ENCODE measurements at regions not wholly inside any gene's neighbourhood (a gene's known extent, or its start where the extent isn't known, plus 50 kb on each side); places are given as distances from the start of the nearest gene placed in this dataset.

GRCh38 chr14:46596236-46596635 lies 55.3 kb downstream of the RPL10L start:
- no peak for TF ChIP-seq POLR2A (IDR thresholded peaks at IDR 0.05; ENCODE audit: extremely low read depth, insufficient read length)
- no peak for TF ChIP-seq CTCF (IDR thresholded peaks at IDR 0.05; ENCODE audit: low read depth, low read length)
- TF ChIP-seq MAX (IDR thresholded peaks at IDR 0.05; ENCODE audit: low read depth, low read length), result no peak
- no peak for TF ChIP-seq MYC (IDR thresholded peaks at IDR 0.05; ENCODE audit: low read depth, low read length)
- no peak for DNase-seq (ENCODE audit: low read depth)
- H3K4me3 ChIP-seq (ENCODE audit: low read depth, low read length), result no peak overlapping the region

- no peak for DNase-seq (ENCODE audit: low read depth)
- TF ChIP-seq MAX (IDR thresholded peaks at IDR 0.05; ENCODE audit: low read depth, low read length) (no peak), POLR2A (IDR thresholded peaks at IDR 0.05; ENCODE audit: extremely low read depth, insufficient read length) (no peak), CTCF (IDR thresholded peaks at IDR 0.05; ENCODE audit: low read depth, low read length) (no peak), MYC (IDR thresholded peaks at IDR 0.05; ENCODE audit: low read depth, low read length) (no peak)
- H3K4me3 ChIP-seq (ENCODE audit: low read depth, low read length), result no peak overlapping the region
These were observed 68.8 kb downstream of the RPL10L start for GRCh38 chr14:46582826-46583225.

- no peak overlapping the region for H3K4me3 ChIP-seq (ENCODE audit: low read depth, low read length)
- no peak for TF ChIP-seq MYC (IDR thresholded peaks at IDR 0.05; ENCODE audit: low read depth, low read length)
- no peak for TF ChIP-seq POLR2A (IDR thresholded peaks at IDR 0.05; ENCODE audit: extremely low read depth, insufficient read length)
- peak; percentile 32 for TF ChIP-seq CTCF (IDR thresholded peaks at IDR 0.05; ENCODE audit: low read depth, low read length)
- no peak for TF ChIP-seq MAX (IDR thresholded peaks at IDR 0.05; ENCODE audit: low read depth, low read length)
- DNase-seq (ENCODE audit: low read depth), result peak; percentile 58
These were observed 70.4 kb downstream of the RPL10L start for GRCh38 chr14:46581036-46581671.

GRCh38 chr14:46574978-46575375 lies 76.6 kb downstream of the RPL10L start:
- DNase-seq (ENCODE audit: low read depth), result no peak
- TF ChIP-seq MAX (IDR thresholded peaks at IDR 0.05; ENCODE audit: low read depth, low read length) (no peak), CTCF (IDR thresholded peaks at IDR 0.05; ENCODE audit: low read depth, low read length) (no peak), MYC (IDR thresholded peaks at IDR 0.05; ENCODE audit: low read depth, low read length) (no peak), POLR2A (IDR thresholded peaks at IDR 0.05; ENCODE audit: extremely low read depth, insufficient read length) (no peak)
- H3K4me3 ChIP-seq (ENCODE audit: low read depth, low read length), result no peak overlapping the region

- no peak for TF ChIP-seq CTCF (IDR thresholded peaks at IDR 0.05; ENCODE audit: low read depth, low read length)
- TF ChIP-seq POLR2A (IDR thresholded peaks at IDR 0.05; ENCODE audit: extremely low read depth, insufficient read length), result no peak
- no peak for TF ChIP-seq MAX (IDR thresholded peaks at IDR 0.05; ENCODE audit: low read depth, low read length)
- TF ChIP-seq MYC (IDR thresholded peaks at IDR 0.05; ENCODE audit: low read depth, low read length), result no peak
- H3K4me3 ChIP-seq (ENCODE audit: low read depth, low read length), result no peak overlapping the region
- DNase-seq (ENCODE audit: low read depth), result no peak
These were observed 77.2 kb downstream of the RPL10L start for GRCh38 chr14:46574221-46574977.

All from NB4 (cell line).